H9 (cell line): ENCODE measurements at regions not wholly inside any gene's neighbourhood (a gene's known extent, or its start where the extent isn't known, plus 50 kb on each side); places are given as distances from the start of the nearest gene placed in this dataset.

Experiments
- DNase-seq: peaks from one replicate; pipeline ENCODE4 v3.0.0-alpha.2; 2017
- H2AFZ ChIP-seq: one replicate; pipeline ENCODE4 v1.6.1; 2013; ENCODE audit warnings: mild to moderate bottlenecking, low read length, control low read depth, moderate library complexity
- H2AK5ac ChIP-seq: 2 replicates; pipeline ENCODE4 v1.6.1; 2013; ENCODE audit warnings: low read length, control low read depth, mixed read lengths; ENCODE audit not compliant: insufficient read length
- H2BK120ac ChIP-seq: one replicate; pipeline ENCODE4 v1.6.1; 2013; ENCODE audit warnings: low read depth, mild to moderate bottlenecking, low read length, control low read depth, inconsistent platforms; ENCODE audit not compliant: poor library complexity, severe bottlenecking
- H2BK12ac ChIP-seq: 2 replicates; pipeline ENCODE4 v1.6.1; 2013; ENCODE audit warnings: low read length, control low read depth, mixed read lengths, low read depth; ENCODE audit not compliant: insufficient read length
- H2BK15ac ChIP-seq: 2 replicates; pipeline ENCODE4 v1.6.1; 2013; ENCODE audit warnings: low read depth, low read length, control low read depth
- H2BK20ac ChIP-seq: one replicate; pipeline ENCODE4 v1.6.1; 2013; ENCODE audit warnings: low read depth, mild to moderate bottlenecking, low read length, control low read depth, inconsistent platforms; ENCODE audit not compliant: poor library complexity, severe bottlenecking
- H2BK5ac ChIP-seq: 2 replicates; pipeline ENCODE4 v1.6.1; 2013; ENCODE audit warnings: low read length, control low read depth, mixed read lengths; ENCODE audit not compliant: insufficient read length
- H3K14ac ChIP-seq: 2 replicates; pipeline ENCODE4 v1.6.1; 2013; ENCODE audit warnings: low read length, control low read depth; ENCODE audit not compliant: insufficient read depth
- H3K18ac ChIP-seq: 2 replicates; pipeline ENCODE4 v1.6.1; 2013; ENCODE audit warnings: low read depth, mild to moderate bottlenecking, mixed read lengths, low read length, control low read depth; ENCODE audit not compliant: insufficient read length
- H3K23ac ChIP-seq: 2 replicates; pipeline ENCODE4 v1.6.1; 2013; ENCODE audit warnings: low read length, control low read depth, mixed read lengths, low read depth; ENCODE audit not compliant: insufficient read length
- H3K23me2 ChIP-seq: 2 replicates; pipeline ENCODE4 v1.6.1; 2013; ENCODE audit warnings: low read depth, mild to moderate bottlenecking, mixed read lengths, low read length, control low read depth; ENCODE audit not compliant: insufficient read length, poor library complexity, severe bottlenecking
- H3K27ac ChIP-seq: 2 replicates; pipeline ENCODE4 v1.5.1; 2013; ENCODE audit warnings: low read length, control low read depth, mixed read lengths, low read depth; ENCODE audit not compliant: insufficient read length
- H3K27me3 ChIP-seq: 2 replicates; pipeline ENCODE4 v1.6.1; 2013; ENCODE audit warnings: low read length, control low read depth, inconsistent platforms; ENCODE audit not compliant: insufficient read depth
- H3K4ac ChIP-seq: 2 replicates; pipeline ENCODE4 v1.6.1; 2013; ENCODE audit warnings: low read depth, mild to moderate bottlenecking, control low read depth, inconsistent platforms, low read length, moderate library complexity
- H3K4me1 ChIP-seq: 2 replicates; pipeline ENCODE4 v1.6.1; 2013; ENCODE audit warnings: low read length, control low read depth, inconsistent platforms; ENCODE audit not compliant: insufficient read depth
- H3K4me2 ChIP-seq: 2 replicates; pipeline ENCODE4 v1.6.1; 2013; ENCODE audit warnings: low read length, control low read depth, mixed read lengths; ENCODE audit not compliant: insufficient read length, insufficient read depth
- H3K56ac ChIP-seq: 2 replicates; pipeline ENCODE4 v1.6.1; 2013; ENCODE audit warnings: low read depth, mild to moderate bottlenecking, mixed read lengths, low read length, control low read depth; ENCODE audit not compliant: insufficient read length
- H3K79me1 ChIP-seq: 2 replicates; pipeline ENCODE4 v1.6.1; 2013; ENCODE audit warnings: low read depth, mild to moderate bottlenecking, moderate library complexity, low read length, control low read depth, inconsistent platforms; ENCODE audit not compliant: insufficient read depth, poor library complexity, severe bottlenecking
- H3K79me2 ChIP-seq: 2 replicates; pipeline ENCODE4 v1.6.1; 2013; ENCODE audit warnings: low read length, control low read depth, inconsistent platforms; ENCODE audit not compliant: insufficient read depth
- H3K9ac ChIP-seq: 2 replicates; pipeline ENCODE4 v1.6.1; 2013; ENCODE audit warnings: low read length, control low read depth, mixed read lengths; ENCODE audit not compliant: insufficient read length; ENCODE audit errors: extremely low read depth
- H3K9me3 ChIP-seq: one replicate; pipeline ENCODE4 v1.6.1; 2013; ENCODE audit warnings: low read depth, low read length, inconsistent platforms; ENCODE audit not compliant: control insufficient read depth
- H3T11ph ChIP-seq: one replicate; pipeline ENCODE4 v1.6.1; 2013; ENCODE audit warnings: mild to moderate bottlenecking, low read length, control low read depth, inconsistent platforms
- H4K20me1 ChIP-seq: one replicate; pipeline ENCODE4 v1.6.1; 2013; ENCODE audit not compliant: control insufficient read depth, insufficient read length, insufficient read depth
- H4K5ac ChIP-seq: 2 replicates; pipeline ENCODE4 v1.6.1; 2013; ENCODE audit warnings: low read depth, mild to moderate bottlenecking, mixed read lengths, low read length, control low read depth; ENCODE audit not compliant: insufficient read length
- H4K8ac ChIP-seq: replicated peaks from 2 replicates; pipeline ENCODE4 v1.6.1; 2013; ENCODE audit warnings: low read length, control low read depth, mixed read lengths, low read depth; ENCODE audit not compliant: insufficient read length
- H4K91ac ChIP-seq: 2 replicates; pipeline ENCODE4 v1.6.1; 2013; ENCODE audit warnings: low read depth, mild to moderate bottlenecking, moderate library complexity, mixed read lengths, low read length, control low read depth; ENCODE audit not compliant: insufficient read length
- H3K27ac Mint-ChIP-seq, 3 experiments: 2 replicates in 2 of 3; 3 replicates in 1 of 3; pipeline ENCODE4 v1.8.0; 2020 to 2021; ENCODE audit warnings: mixed read lengths in 3 of 3, mild to moderate bottlenecking in 1 of 3, moderate library complexity in 1 of 3
- H3K27me3 Mint-ChIP-seq: 2 replicates; pipeline ENCODE4 v1.8.0; 2021; ENCODE audit warnings: low read depth, mild to moderate bottlenecking, moderate library complexity, mixed read lengths
- H3K36me3 Mint-ChIP-seq, 3 experiments: 2 replicates in 2 of 3; 3 replicates in 1 of 3; pipeline ENCODE4 v1.8.0; 2020 to 2021; ENCODE audit warnings: low read depth in 3 of 3, mixed read lengths in 3 of 3; ENCODE audit not compliant: insufficient read depth in 1 of 3
- H3K4me1 Mint-ChIP-seq, 2 experiments: 2 replicates each; pipeline ENCODE4 v1.8.0; 2020; ENCODE audit warnings: mixed read lengths in 2 of 2
- H3K4me3 Mint-ChIP-seq, 2 experiments: 2 replicates in 1 of 2; 3 replicates in 1 of 2; pipeline ENCODE4 v1.8.0; 2020 to 2021; ENCODE audit warnings: mild to moderate bottlenecking in 2 of 2, mixed read lengths in 2 of 2, moderate library complexity in 1 of 2
- H3K9me3 Mint-ChIP-seq, 2 experiments: 2 replicates in 1 of 2; 3 replicates in 1 of 2; pipeline ENCODE4 v1.8.0; 2020; ENCODE audit warnings: mild to moderate bottlenecking in 2 of 2, mixed read lengths in 2 of 2, moderate library complexity in 1 of 2
- WGBS: extraction: QIAGEN DNeasy Blood & Tissue Kit; methylation state at CpG from one replicate; pipeline ENCODE4 v1.1.7; 2013; ENCODE audit warnings: missing lambda C conversion rate, low lambda C conversion rate, mixed read lengths; ENCODE audit not compliant: insufficient read length; ENCODE audit errors: extremely low coverage; 5-methylcytosine and 5-hydroxymethylcytosine counted together
- TF ChIP-seq, protein P1 (sequence below): fragments of 200-600 bp; sonication (generic); conservative IDR thresholded peaks from 3 replicates; pipeline ENCODE4 v1.8.0; 2021; ENCODE audit warnings: antibody characterized with exemption, mild to moderate bottlenecking

DNA sequence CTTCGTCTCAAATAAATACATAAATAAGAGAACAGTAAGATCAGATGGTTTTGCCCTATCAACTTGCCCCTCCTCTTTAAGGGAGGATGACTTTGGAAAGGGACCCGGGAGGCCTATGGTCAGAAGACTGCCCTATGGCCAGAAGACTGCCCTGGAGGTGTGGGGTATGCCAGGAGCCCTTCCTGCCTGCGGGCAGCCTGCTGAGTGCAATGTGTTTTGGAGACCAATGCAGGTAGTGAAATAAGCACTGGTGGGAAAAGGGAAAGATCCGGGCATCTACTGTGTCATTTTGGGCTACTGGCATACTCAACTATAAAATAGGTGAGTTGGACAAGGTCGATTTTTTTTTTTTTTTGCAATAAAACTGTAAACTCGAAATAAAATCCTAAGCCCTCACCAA is 129.8 kb upstream of the SLC34A2 start:
- H3K18ac ChIP-seq: no peak overlapping the region
- no peak overlapping the region for H3T11ph ChIP-seq
- H2BK12ac ChIP-seq: no peak overlapping the region
- no peaks in the 10 kb centered on the region for H3K9me3 Mint-ChIP-seq
- peaks cover 58% of the 10 kb centered on the region for H3K27me3 Mint-ChIP-seq
- no peak overlapping the region for H4K8ac ChIP-seq
- H3K14ac ChIP-seq: no peak overlapping the region
- DNase-seq: no peak
- no peaks in the 10 kb centered on the region; the same call in 1 of the 2 replicates for H3K27me3 ChIP-seq
- H3K23ac ChIP-seq: no peak overlapping the region
- no CpG with 5 or more reads among the region's 6 CpGs for whole genome bisulfite sequencing
- TF ChIP-seq, protein P1, sequence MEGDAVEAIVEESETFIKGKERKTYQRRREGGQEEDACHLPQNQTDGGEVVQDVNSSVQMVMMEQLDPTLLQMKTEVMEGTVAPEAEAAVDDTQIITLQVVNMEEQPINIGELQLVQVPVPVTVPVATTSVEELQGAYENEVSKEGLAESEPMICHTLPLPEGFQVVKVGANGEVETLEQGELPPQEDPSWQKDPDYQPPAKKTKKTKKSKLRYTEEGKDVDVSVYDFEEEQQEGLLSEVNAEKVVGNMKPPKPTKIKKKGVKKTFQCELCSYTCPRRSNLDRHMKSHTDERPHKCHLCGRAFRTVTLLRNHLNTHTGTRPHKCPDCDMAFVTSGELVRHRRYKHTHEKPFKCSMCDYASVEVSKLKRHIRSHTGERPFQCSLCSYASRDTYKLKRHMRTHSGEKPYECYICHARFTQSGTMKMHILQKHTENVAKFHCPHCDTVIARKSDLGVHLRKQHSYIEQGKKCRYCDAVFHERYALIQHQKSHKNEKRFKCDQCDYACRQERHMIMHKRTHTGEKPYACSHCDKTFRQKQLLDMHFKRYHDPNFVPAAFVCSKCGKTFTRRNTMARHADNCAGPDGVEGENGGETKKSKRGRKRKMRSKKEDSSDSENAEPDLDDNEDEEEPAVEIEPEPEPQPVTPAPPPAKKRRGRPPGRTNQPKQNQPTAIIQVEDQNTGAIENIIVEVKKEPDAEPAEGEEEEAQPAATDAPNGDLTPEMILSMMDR: no peak
- no peak overlapping the region for H3K4ac ChIP-seq
- no peaks in the 10 kb centered on the region for H3K23me2 ChIP-seq
- H2AFZ ChIP-seq: no peak overlapping the region
- no peak overlapping the region for H2BK15ac ChIP-seq
- H2BK5ac ChIP-seq: no peak overlapping the region
- H3K4me2 ChIP-seq: no peak overlapping the region
- H3K36me3 Mint-ChIP-seq: no peaks in the 10 kb centered on the region
- no peaks in the 10 kb centered on the region for H3K9me3 ChIP-seq
- H3K56ac ChIP-seq: no peak overlapping the region
- no peak overlapping the region for H3K27ac ChIP-seq
- H2AK5ac ChIP-seq: no peak overlapping the region
- no peak overlapping the region for H3K9ac ChIP-seq
- no peak overlapping the region for H2BK120ac ChIP-seq
- no peak overlapping the region for H2BK20ac ChIP-seq
- H4K91ac ChIP-seq: no peak overlapping the region
- no peaks in the 10 kb centered on the region for H3K4me1 ChIP-seq
- H3K27ac Mint-ChIP-seq: no peak overlapping the region; a peak in 1 of 7 replicates
- no peak overlapping the region for H4K5ac ChIP-seq
- peaks cover 14 to 27% of the 10 kb centered on the region in 2 experiments for H3K4me1 Mint-ChIP-seq
- no peaks in the 10 kb centered on the region for H4K20me1 ChIP-seq
- no peaks in the 10 kb centered on the region for H3K79me1 ChIP-seq
- H3K79me2 ChIP-seq: no peaks in the 10 kb centered on the region
- peak overlapping the region in 1 of 2 experiments; percentile 14; a peak in 1 of 5 replicates for H3K4me3 Mint-ChIP-seq
